ENCODE measurements at regions not wholly inside any gene's neighbourhood (a gene's known extent, or its start where the extent isn't known, plus 50 kb on each side); places are given as distances from the start of the nearest gene placed in this dataset.

DNA sequence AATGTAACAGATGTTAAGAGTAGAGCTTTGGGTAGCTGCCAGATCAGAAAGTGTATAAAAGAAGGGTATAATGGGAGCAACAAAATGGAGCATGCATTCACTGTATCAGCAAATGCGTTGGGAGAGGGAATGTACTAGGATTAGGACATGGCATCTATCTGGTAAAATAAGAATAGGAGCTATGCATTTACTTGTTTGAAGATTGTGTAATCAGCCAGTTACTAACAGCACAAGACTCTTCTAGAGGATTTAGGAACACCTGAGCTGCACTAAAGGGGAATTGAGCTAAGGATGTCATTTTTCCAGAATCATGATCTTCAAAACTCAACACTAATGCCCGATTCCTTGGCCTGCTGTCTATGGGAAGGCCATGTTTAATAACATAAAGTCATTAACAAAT lies 394.2 kb upstream of the TNP1 start:
- Histone ChIP-seq H2AFZ (ENCODE audit: control insufficient read depth, low read depth, low read length) (no peak overlapping the region), H3K36me3 (ENCODE audit: control insufficient read depth in 2 of 2, insufficient read depth in 2 of 2, low read length in 1 of 2) (no peaks in the 10 kb centered on the region), H3K4me3 (no peak overlapping the region), H3K9me3 (replicated peaks; ENCODE audit: control insufficient read depth, insufficient read depth, low read length) (no peaks in the 10 kb centered on the region), H3K79me2 (ENCODE audit: control insufficient read depth, insufficient read depth, low read length) (no peaks in the 10 kb centered on the region), H4K20me1 (ENCODE audit: control insufficient read depth, insufficient read depth) (no peaks in the 10 kb centered on the region), H3K9ac (ENCODE audit: control insufficient read depth, insufficient read depth, low read length) (no peak overlapping the region), H3K27me3 (replicated peaks in 1 of 2; ENCODE audit: control insufficient read depth in 2 of 2, insufficient read depth in 2 of 2, low read length in 1 of 2) (no peaks in the 10 kb centered on the region), H3K4me2 (ENCODE audit: control insufficient read depth, insufficient read depth) (no peak overlapping the region), H3K4me1 (ENCODE audit: control insufficient read depth, insufficient read depth, low read length) (peaks cover 3% of the 10 kb centered on the region; the same call in 1 of the 2 replicates), H3K27ac (ENCODE audit: control insufficient read depth, insufficient read depth) (no peak overlapping the region)
- intact Hi-C loops (cut with micrococcal nuclease; ENCODE audit: unreplicated experiment) (no loop called here), in situ Hi-C loops (cut with MboI) (no loop called here)
- FAIRE-seq (no peak), DNase-seq (ENCODE audit: low read depth, low spot score) (no peak), ATAC-seq (no peak)
- 0% methylated on average over 2 of the region's 2 CpGs for WGBS (ENCODE audit: insufficient coverage, insufficient replicate concordance, low lambda C conversion rate, missing lambda C conversion rate)
- TF ChIP-seq STAT1 (conservative IDR thresholded peaks at IDR 0.05): no peak
- SMC1A ChIA-PET (ENCODE audit: uncharacterized antibody, unreplicated experiment): no interaction called here
- BruUV-seq (replicated peaks): no TSS peak
- POLR2A ChIA-PET: no interaction called here
- CTCF ChIA-PET: interaction anchor here (0.7 kb wide), 1 partner anchor 256 kb away, joined by 3 read pairs; no protein-coding TSS in a partner anchor
- RAD21 ChIA-PET (ENCODE audit: unreplicated experiment): no interaction called here

DNA sequence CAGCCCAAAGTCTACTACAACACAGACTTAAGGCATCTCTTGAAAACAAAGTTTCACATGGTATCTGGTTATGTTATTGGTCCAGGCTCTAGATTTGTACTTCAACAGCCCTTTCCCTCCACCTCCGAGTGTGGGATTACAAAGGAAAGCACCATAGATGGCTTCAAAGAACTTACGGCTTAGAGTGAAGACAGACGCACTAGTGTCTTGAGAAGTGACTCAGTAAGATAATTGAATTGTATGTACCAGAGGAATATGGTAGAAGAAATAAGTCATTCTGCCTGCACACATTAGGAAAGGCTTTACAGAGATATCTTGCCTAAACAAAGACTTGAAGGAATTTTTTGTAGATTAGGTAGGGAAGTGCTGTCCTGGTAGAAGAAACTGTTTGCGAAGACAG lies 392.3 kb upstream of the TNP1 start:
- Histone ChIP-seq H2AFZ (ENCODE audit: control insufficient read depth, low read depth, low read length) (no peak overlapping the region), H3K4me3 (no peak overlapping the region), H3K36me3 (ENCODE audit: control insufficient read depth in 2 of 2, insufficient read depth in 2 of 2, low read length in 1 of 2) (no peaks in the 10 kb centered on the region), H3K4me2 (ENCODE audit: control insufficient read depth, insufficient read depth) (no peak overlapping the region), H3K27me3 (replicated peaks in 1 of 2; ENCODE audit: control insufficient read depth in 2 of 2, insufficient read depth in 2 of 2, low read length in 1 of 2) (no peaks in the 10 kb centered on the region), H3K27ac (ENCODE audit: control insufficient read depth, insufficient read depth) (no peak overlapping the region), H3K9me3 (replicated peaks; ENCODE audit: control insufficient read depth, insufficient read depth, low read length) (no peaks in the 10 kb centered on the region), H3K9ac (ENCODE audit: control insufficient read depth, insufficient read depth, low read length) (no peak overlapping the region), H3K79me2 (ENCODE audit: control insufficient read depth, insufficient read depth, low read length) (no peaks in the 10 kb centered on the region), H4K20me1 (ENCODE audit: control insufficient read depth, insufficient read depth) (no peaks in the 10 kb centered on the region), H3K4me1 (ENCODE audit: control insufficient read depth, insufficient read depth, low read length) (peaks cover 16% of the 10 kb centered on the region)
- ATAC-seq (no peak), DNase-seq (ENCODE audit: low read depth, low spot score) (no peak), FAIRE-seq (no peak)
- ChIA-PET POLR2A (no interaction called here), SMC1A (ENCODE audit: uncharacterized antibody, unreplicated experiment) (no interaction called here), CTCF (no interaction called here), RAD21 (ENCODE audit: unreplicated experiment) (no interaction called here)
- in situ Hi-C loops (cut with MboI) (no loop called here), intact Hi-C loops (cut with micrococcal nuclease; ENCODE audit: unreplicated experiment) (no loop called here)
- WGBS (ENCODE audit: insufficient coverage, insufficient replicate concordance, low lambda C conversion rate, missing lambda C conversion rate): 75% methylated on average over 4 of the region's 4 CpGs
- BruUV-seq (replicated peaks): no TSS peak
- TF ChIP-seq MTA2 (IDR thresholded peaks at IDR 0.05; ENCODE audit: low read depth) (no peak), DPF2 (IDR thresholded peaks at IDR 0.05) (no peak)
- TF ChIP-seq, protein P1, sequence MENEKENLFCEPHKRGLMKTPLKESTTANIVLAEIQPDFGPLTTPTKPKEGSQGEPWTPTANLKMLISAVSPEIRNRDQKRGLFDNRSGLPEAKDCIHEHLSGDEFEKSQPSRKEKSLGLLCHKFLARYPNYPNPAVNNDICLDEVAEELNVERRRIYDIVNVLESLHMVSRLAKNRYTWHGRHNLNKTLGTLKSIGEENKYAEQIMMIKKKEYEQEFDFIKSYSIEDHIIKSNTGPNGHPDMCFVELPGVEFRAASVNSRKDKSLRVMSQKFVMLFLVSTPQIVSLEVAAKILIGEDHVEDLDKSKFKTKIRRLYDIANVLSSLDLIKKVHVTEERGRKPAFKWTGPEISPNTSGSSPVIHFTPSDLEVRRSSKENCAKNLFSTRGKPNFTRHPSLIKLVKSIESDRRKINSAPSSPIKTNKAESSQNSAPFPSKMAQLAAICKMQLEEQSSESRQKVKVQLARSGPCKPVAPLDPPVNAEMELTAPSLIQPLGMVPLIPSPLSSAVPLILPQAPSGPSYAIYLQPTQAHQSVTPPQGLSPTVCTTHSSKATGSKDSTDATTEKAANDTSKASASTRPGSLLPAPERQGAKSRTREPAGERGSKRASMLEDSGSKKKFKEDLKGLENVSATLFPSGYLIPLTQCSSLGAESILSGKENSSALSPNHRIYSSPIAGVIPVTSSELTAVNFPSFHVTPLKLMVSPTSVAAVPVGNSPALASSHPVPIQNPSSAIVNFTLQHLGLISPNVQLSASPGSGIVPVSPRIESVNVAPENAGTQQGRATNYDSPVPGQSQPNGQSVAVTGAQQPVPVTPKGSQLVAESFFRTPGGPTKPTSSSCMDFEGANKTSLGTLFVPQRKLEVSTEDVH (IDR thresholded peaks at IDR 0.05; ENCODE audit: low read depth, partially characterized antibody): no peak

Measured in GM12878 (cell line).